ENCODE measurements at regions not wholly inside any gene's neighbourhood (a gene's known extent, or its start where the extent isn't known, plus 50 kb on each side); places are given as distances from the start of the nearest gene placed in this dataset.

DNA sequence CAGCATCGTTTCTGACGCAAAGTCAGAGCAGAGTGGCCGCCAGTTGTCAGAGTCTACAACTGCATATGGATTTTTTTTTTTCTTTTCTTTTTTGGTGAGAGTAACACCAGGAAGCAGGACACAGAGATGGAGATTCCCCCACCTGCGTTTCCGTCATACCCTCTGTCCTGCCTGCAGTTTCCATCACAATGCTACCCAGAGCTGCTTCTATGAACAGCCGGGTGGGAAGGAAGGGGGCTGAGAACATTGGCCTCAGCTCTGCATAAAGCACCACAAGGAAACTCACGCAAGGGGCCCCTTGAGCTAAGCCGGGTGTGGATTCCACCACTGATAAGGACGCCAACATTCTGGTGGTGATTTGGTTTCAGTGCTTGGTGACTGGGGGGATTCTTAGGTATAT, 183.5 kb upstream of the AFDN start:
- no peak for DNase-seq (ENCODE audit: low read depth)

DNA sequence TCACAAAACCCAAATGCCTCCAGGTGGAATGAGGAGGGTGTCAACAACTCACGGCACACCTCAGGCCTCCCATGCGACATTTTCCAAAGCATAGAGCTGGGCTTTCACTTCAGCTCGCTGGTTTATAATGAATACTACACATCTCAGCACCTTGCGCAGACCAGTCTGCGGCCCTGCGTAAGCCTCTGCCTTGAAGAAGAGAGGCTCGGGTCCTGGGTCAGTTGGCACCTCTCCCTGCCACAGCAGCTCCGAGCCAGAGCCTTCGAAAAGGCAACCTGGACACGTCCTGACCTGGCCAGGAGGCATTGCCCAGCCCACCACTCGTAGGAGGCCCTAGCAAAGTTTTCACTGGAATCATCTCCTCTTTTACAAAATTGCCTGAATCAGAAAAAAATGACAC, 183.0 kb upstream of the AFDN start:
- no peak for DNase-seq (ENCODE audit: low read depth)

DNA sequence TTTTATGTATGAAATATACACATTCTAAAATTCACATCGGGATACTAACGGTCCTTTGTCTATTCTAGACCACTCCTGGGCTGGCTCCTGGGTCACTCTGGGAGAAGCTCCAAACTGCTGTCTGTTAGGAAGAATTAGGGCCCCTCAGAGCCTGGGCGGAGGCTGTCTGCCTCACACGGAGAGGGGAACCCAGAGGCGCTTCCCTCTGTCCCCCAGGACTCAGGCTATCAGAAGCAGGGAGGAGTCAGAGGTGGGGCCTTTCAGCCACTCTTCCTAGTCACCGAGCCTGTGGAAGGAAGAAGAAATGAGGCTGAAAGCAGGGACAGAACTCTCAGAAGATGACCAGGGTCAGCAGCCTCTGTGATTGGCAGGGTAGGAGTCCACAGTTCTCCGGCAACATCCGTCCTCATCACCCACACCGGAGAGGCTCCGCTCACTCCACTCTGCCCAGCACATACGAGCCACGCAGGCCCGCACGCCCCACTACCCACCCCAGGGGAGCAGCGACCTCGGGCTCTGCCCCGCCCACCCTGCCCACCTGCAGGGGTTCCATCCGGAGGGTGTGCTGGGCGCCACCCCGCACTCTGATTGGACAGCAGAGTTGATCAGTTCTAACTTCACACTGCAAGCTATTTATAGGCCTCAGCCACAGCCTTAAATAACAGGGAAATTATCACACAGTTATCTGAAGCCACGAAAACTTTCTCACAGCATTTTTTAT, 182.1 kb upstream of the AFDN start:
- DNase-seq (ENCODE audit: low read depth) = no peak

DNA sequence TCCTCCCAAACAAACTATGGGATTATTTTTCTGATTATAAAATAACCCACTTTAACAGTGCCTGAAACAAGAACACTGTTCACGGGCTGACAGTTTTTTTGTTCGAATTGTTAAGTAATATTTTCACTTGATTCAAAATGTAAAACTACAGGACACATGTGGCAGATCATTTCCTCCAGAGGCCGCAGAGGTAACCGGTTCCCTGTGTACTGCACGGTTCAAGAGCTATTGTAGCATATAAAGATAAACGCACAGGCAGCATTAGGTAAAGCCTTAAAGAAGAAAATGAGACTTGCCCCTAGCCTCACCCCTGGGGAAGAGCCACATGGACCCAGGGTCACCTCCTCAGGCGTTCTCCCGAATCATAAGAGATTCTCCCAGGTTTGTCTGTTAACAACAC, 181.3 kb upstream of the AFDN start:
- no peak for DNase-seq (ENCODE audit: low read depth)

DNA sequence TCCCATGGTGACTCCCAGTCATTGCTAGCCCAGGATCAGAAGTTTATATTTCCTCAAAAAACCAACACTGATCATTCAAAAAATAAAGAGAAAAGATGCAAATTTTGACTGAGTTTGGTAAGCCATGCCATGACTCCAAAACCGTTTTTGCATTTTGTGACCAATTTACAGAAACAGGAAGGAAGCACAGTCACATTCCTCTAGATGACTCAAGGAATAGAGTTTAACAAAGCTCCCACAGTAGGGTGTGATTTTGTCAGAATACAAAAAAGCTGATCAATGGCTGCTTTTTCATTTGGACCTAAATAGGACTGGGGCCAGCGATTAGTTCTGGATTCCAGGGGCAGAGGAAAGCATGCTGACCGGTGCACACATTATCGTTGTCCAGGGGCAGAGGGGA, 179.4 kb upstream of the AFDN start:
- DNase-seq (ENCODE audit: low read depth) = no peak

DNA sequence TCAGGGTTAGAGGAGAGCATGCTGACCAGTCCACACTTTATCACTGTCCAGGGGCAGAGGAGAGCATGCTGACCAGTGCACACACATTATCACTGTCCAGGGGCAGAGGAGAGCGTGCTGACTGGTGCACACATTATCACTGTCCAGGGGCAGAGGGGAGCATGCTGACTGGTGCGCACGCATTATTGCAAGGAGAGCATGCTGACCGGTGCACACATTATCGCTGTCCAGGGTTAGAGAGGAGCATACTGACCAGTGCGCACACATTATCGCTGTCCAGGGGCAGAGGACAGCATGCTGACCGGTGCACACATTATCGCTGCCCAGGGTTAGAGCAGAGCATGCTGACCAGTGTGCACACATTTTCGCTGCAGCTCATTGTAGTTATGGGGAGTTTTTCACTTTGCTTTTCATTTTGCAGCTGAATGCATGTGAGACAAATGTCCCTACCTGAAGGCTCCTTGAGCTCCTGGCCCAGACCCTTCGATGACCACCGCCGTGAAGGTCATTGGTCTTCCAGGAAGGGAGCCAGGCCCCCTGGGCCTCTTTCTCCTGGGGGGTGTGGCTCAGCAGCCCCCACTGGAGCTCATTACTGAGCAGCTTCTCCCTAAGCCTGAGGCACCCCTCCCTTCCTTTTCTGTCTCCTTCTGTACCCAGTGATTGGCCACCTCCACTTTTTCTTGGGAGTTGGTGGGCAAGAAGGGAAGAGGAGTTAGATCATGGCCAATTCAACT, 178.8 kb upstream of the AFDN start:
- no peak for DNase-seq (ENCODE audit: low read depth)

DNA sequence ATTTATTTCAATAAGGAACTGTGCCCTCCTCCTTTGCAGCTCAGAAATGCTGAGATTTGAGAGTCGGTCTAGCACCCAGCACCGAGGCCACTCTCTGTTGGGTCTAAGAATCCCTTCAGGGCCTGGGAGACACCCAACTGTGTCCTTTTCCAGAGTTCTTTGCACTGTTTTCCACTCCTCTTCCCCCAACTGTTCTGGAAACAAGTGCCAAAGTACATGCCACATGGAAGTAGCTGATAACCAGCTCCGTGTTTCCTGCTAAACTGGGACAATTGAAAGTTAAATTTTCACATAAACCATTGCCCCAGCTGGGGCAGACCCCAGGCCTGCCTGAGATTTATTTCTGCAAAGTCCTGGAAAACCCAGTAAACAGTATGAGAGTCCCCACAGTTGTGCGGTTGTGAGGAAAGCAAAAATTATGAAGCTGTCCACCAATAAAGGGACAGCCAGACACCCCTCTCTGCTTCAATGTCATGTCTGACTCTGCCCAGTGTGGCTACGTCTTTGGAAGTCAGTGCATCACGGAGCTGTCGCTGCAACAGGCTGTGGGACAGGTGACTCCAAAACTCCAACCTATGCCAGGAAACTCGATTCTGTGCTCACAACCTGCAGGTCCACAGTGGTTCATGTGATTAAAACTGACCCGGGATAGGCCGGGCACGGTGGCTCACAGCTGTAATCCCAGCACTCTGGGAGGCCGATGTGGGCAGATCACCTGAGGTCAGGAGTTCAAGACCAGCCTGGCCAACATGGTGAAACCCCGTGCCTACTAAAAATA, 178.0 kb upstream of the AFDN start:
- no peak for DNase-seq (ENCODE audit: low read depth)

DNA sequence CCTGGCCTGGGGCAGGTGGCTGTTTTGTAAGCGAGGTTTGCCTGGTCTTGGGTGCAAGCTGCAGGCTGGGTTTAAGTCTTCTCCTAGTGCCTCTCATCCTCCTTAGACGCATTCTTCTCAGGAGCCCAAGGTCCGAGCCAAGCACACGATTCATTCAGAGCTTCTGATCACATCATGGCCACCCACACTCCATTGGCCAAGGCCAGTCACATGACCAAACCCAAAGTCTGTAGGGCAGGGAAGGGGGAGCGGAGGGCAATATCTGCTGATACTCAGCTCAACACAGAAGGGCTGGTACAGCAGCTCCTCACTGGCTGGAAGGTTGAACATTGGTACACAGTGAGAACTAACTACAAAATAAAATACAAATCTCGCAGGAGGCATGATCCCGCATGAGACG, 177.2 kb upstream of the AFDN start:
- DNase-seq (ENCODE audit: low read depth) = no peak

DNA sequence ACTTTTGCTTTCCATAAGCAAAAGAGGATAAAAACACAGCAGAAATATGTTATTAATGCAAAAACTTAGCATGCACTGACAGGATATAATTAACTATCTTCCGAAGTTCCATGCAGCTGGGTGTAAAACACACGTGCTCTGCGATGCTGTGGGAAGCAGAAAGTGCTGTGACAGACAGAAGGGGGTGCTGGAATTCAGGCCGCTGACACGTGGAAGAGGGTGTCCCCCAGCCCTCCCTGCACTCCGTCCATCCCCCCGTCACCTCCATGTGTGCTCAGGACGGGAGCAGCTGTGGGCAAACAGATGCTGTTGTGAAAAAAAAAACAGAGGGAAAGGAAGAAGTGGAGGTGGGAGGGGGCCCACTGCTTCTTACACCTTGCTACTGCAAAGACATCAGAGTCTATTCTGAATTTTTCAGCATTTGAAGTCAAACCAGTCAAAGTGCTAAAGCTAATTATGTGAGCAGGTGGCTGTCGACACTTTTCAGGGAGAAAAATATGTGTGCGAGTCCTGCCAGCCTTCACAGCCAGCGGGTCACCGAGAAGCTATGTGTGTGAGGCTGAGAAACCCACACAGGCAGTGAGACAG, 175.9 kb upstream of the AFDN start:
- no peak for DNase-seq (ENCODE audit: low read depth)

DNA sequence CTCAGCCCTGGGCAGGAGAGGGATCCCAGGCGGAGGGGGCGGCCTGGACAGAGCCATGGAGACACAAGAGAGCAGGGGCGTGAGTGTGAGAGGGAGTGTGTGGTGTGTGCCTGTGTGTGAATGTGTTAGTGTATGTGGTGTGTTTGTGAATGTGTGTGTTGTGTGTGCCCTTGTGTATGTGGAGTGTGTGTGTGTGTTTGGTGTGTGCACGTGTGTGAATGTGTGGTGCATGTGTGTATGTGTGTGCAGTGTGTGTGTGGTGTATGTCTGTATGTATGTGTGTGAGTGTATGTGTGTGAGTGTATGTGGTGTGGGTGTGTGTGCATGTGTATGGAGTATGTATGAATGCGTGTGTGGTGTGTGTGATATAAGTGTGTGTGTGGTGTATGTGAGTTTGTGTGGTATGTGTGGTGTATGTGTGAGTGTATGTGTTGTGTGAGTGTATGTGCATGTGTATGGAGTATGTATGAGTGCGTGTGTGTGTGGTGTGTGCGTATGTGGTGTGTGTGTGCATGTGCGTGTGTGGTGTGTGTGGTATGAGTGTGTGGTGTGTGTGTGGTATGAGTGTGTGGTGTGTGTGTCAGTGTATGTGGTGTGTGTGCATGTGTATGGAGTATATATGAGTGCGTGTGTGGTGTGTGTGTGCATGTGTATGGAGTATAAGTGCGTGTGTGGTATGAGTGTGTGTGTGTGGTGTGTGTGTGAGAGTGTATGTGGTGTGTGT, 175.2 kb upstream of the AFDN start:
- DNase-seq (ENCODE audit: low read depth) = no peak

DNA sequence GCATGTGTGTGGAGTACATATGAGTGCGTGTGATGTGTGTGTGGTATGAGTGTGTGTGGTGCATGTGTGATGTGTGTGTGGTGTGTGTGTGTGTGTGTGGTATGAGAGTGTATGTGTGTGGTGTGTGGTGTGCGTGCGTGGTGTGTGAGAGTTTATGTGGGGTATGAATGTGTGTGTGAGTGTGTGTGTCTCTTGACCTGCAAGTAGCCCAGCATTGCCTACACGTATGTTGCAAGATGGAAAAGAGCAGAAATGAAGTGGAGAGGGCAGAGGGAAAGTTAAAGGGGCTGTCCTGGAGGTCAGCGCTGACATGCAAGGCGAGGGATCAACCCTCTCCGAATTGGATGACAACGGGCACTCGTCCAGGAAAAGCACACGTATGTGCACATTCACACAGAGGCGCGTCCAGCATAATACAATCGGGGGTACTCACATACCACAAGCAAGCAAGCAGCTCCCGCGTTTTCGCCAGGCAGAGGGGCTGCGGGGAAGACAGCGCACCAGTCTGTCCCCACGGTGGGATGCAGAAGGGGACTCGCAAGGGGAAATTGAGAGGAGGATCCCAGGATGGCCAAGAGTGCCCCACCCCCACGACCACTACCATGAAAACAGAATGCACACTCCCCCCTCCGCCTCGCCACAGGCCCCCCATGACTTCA, 174.5 kb upstream of the AFDN start:
- no peak for DNase-seq (ENCODE audit: low read depth)

DNA sequence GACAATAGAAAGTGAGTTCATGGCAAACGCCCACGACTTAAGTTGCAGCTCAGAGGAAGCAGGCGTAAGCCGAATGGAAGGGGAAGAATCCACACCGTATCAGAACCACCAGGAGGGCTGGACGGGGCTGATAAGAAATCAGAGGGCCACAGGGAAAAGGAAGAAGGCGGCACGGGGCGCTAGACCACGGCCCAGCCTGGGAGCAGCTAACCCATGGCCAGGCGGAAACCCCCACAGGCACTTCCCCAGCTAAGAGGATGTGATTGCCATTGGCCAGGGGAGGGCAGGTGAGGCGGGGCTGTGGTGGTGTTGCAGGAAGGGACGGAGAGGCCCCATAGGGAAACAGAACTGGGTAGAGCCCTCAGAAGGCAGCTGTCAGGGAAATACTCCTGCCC, 174.0 kb upstream of the AFDN start:
- no peak for DNase-seq (ENCODE audit: low read depth)

DNA sequence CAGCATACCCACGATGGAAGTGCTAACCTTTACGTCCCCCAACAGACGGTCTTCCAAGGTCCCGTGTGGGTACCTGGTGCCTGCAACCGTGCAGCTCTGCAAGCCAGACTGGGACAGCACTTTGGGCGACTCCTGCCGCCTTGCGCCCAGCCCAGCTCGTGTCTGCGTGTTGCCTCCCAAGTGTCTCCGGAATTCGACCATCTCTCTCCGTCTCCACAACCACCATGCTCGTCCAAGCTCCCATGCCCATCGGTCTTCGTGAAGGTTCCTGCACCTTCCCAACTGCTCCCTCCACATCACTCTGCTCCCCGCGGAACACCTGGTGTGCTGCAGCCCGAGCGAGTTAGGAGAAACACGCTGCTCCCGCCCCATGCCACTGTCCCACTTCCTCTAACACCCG, 173.2 kb upstream of the AFDN start:
- DNase-seq (ENCODE audit: low read depth) = no peak

DNA sequence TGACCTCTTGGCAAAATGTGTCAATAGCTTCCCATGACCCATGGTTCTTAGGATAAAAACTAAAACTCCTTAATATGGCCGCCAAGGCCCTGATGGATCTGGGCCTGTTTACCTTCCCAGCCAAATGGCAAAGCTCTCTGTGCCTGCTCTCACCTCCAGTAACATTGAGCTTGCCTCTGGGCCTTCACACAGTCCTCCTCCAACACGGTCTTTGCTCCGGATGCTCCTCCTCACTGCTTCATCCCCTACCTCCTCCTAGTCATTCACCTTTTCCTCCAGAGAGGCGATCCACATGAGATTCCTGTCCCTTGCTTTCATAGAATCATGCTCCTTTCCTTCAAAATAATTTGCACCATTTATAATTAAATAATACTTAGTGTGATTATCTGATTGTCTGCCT, 172.3 kb upstream of the AFDN start:
- DNase-seq (ENCODE audit: low read depth) = no peak

DNA sequence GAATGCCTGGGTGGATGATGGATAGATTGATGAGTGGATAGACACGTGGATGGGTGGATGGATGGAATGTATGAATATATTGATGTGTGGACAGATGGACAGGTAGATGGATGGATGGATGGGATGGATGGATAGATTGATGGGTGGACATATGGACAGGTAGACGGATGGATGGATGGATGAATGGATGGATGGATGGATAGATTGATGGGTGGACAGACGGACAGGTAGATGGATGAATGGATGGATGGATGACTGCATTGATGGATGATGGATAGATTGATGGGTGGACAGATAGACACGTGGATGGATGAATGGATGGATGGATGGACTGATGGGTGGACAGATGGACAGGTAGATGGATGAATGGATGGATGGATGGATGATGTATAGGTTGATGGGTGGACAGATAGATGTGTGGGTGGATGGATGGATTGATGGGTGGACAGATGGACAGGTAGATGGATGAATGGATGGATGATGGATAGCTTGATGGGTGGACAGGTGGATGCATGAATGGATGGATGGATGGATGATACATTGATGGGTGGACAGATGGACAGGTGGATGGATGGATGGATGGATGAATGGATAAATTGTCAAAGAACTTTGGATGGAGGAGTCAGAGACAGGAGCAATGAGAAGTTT, 171.4 kb upstream of the AFDN start:
- no peak for DNase-seq (ENCODE audit: low read depth)

DNA sequence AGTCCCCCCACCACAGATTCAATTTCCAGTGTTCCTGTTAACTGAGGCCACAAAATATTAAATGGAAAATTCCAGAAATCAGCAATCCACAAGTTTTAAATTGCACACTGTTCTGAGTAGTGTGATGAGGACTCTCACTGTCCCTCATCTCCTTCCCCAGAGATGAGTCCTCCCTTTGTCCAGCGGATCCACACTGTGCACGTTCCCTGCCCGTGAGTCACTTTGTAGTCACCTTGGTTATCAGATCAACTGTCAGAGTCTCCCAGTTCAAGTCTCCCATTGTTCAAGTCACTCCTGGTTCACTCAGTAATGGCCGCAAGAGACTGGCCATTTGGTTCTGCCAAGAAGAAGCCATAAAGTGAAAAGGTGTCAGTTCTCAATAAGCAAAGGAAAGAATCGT, 168.6 kb upstream of the AFDN start:
- DNase-seq (ENCODE audit: low read depth) = no peak

DNA sequence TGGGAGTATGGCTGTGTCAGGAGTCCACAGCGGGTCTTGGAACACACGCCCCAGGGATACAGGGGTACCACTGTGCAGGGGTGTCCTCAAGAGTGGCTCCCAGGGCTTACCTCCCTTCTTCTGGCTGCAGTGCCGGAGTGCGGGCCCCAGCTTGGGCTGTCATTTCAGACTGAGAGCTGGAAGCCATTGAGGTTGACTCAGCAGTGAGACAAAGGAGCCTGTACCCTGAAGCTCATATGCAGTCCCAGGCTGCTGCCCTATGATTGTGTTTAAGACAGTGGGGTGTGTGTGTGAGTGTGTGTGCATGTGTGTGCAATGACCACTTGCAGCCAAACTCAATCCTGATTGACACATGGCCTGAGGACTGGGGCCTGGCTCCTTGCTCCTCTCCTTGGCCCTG, 167.7 kb upstream of the AFDN start:
- DNase-seq (ENCODE audit: low read depth) = no peak

DNA sequence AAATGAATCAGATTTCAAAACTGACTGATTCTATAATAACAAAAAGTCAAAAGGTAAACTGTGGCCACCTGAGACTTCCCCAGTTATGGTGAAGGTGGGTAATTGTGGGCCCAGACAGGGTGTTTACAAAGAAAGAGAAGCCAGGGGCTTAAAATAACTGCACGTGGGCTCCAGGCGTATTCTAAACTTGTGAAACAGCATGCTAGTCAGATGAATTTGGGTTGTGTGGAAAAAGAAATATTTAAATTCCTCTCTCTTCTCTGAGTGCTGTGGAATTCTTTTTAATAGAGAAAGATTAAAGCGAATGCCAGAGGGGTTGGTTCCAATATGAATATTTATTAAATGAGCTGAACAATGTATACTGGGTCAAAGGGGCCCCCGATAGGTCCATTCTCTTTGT, 166.3 kb upstream of the AFDN start:
- no peak for DNase-seq (ENCODE audit: low read depth)

DNA sequence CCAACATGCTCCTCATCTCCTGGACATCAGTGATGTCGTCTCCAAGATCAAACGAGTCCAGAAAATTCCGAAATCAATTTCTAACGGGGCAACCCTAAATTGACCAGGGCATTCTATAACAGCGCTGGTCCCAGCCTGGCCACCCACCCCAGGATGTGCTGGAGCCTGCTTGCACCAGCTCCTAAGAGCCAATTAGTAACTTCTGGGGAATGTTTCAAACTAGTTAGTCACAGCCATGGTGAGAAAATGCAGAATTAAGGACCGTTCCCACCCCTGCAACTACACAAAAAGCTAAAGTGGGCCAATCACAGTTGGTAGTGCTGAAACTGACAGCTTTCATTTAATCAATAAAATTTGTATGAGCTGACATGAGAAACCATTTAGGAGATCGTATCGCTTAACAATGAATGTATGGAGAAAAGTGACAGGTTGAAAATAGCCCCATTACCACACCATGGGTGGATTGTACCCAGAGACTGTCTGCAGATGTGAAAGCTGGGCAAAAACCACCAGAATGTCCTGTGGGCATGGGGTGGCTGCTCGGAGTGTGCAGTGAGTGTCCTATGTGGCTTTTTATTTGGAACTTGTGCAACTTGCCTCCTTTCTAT, 165.7 kb upstream of the AFDN start:
- DNase-seq (ENCODE audit: low read depth) = no peak

DNA sequence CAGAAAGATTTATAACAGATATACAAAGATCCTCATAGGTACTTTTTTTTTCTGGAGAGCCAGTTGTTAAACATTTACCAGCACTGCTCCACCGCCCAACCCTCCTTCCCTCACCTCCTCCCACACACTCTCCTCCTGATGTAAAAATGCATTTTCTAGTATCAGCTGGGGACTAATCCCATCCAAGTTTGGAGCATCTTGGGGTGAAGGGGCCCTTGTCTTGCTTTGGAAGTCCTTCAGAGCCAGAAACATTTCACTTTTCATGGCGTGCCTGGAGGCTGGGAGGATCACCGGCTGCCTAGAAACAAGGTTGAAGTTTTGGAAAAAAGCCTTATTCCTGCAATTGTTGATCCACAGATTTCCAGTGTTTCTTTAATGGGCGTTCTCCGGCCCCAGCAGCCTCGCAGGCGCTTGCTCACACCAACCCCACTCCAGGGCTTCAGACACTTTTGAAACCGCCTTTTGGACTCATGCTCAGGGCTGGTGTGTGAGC, 165.1 kb upstream of the AFDN start:
- DNase-seq (ENCODE audit: low read depth) = no peak

Measured in Daoy (cell line).